Neutrophil (primary cell): ENCODE measurements at regions not wholly inside any gene's neighbourhood (a gene's known extent, or its start where the extent isn't known, plus 50 kb on each side); places are given as distances from the start of the nearest gene placed in this dataset.

ENCODE experiments used
- H3K27ac ChIP-seq: fragments of 200-600 bp; sonication (generic); 2 replicates; pipeline ENCODE4 v1.5.1; 2016; ENCODE audit warnings: mild to moderate bottlenecking, moderate library complexity
- H3K27me3 ChIP-seq: fragments of 200-600 bp; sonication (generic); 2 replicates; pipeline ENCODE4 v1.6.0; 2016; ENCODE audit warnings: mild to moderate bottlenecking
- H3K36me3 ChIP-seq: fragments of 200-600 bp; sonication (generic); 2 replicates; pipeline ENCODE4 v1.5.1; 2017
- H3K4me1 ChIP-seq, 2 experiments: fragments of 200-600 bp in 1 of 2; sonication (generic) in 1 of 2; 1 replicate in 1 of 2; 2 replicates in 1 of 2; pipeline versions ENCODE4 v1.5.1 to v1.6.1; 2013 to 2016; ENCODE audit warnings: low read depth in 1 of 2, low read length in 1 of 2, mild to moderate bottlenecking in 1 of 2, moderate library complexity in 1 of 2; ENCODE audit not compliant: control insufficient read depth in 1 of 2, insufficient read depth in 1 of 2
- H3K4me3 ChIP-seq, 2 experiments: fragments of 200-600 bp in 1 of 2; sonication (generic) in 1 of 2; 1 replicate in 1 of 2; 2 replicates in 1 of 2; pipeline ENCODE4 v1.5.1; 2013 to 2016; ENCODE audit warnings: low read depth in 1 of 2, low read length in 1 of 2, mild to moderate bottlenecking in 1 of 2, moderate library complexity in 1 of 2
- H3K9me3 ChIP-seq: fragments of 200-600 bp; sonication (generic); 2 replicates; pipeline ENCODE4 v1.5.1; 2016
- TF ChIP-seq, protein P1 (sequence below): fragments of 200-600 bp; sonication (generic); IDR thresholded peaks from 2 replicates; pipeline ENCODE4 v1.5.1; 2016; ENCODE audit warnings: antibody characterized with exemption

GRCh38 chr6:37114612-37115011, 55.3 kb upstream of the PIM1 start:
- Histone ChIP-seq H3K4me1 (peaks cover 0 to 10% of the 10 kb centered on the region in 2 experiments), H3K27ac (no peak overlapping the region), H3K27me3 (no peaks in the 10 kb centered on the region), H3K4me3 (no peak overlapping the region), H3K36me3 (no peaks in the 10 kb centered on the region), H3K9me3 (no peaks in the 10 kb centered on the region)
- TF ChIP-seq, protein P1, sequence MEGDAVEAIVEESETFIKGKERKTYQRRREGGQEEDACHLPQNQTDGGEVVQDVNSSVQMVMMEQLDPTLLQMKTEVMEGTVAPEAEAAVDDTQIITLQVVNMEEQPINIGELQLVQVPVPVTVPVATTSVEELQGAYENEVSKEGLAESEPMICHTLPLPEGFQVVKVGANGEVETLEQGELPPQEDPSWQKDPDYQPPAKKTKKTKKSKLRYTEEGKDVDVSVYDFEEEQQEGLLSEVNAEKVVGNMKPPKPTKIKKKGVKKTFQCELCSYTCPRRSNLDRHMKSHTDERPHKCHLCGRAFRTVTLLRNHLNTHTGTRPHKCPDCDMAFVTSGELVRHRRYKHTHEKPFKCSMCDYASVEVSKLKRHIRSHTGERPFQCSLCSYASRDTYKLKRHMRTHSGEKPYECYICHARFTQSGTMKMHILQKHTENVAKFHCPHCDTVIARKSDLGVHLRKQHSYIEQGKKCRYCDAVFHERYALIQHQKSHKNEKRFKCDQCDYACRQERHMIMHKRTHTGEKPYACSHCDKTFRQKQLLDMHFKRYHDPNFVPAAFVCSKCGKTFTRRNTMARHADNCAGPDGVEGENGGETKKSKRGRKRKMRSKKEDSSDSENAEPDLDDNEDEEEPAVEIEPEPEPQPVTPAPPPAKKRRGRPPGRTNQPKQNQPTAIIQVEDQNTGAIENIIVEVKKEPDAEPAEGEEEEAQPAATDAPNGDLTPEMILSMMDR, result no peak

- TF ChIP-seq, protein P1, result no peak
- no peaks in the 10 kb centered on the region for H3K36me3 ChIP-seq
- no peak overlapping the region for H3K4me3 ChIP-seq
- peaks cover 0 to 10% of the 10 kb centered on the region in 2 experiments for H3K4me1 ChIP-seq
- no peaks in the 10 kb centered on the region for H3K9me3 ChIP-seq
- no peaks in the 10 kb centered on the region for H3K27me3 ChIP-seq
- H3K27ac ChIP-seq, result no peak overlapping the region
These were observed 54.6 kb upstream of the PIM1 start for GRCh38 chr6:37115236-37115895.

GRCh38 chr6:37116326-37116725, 53.6 kb upstream of the PIM1 start:
- H3K27me3 ChIP-seq, result no peaks in the 10 kb centered on the region
- no peak overlapping the region for H3K4me3 ChIP-seq
- H3K36me3 ChIP-seq, result no peaks in the 10 kb centered on the region
- H3K9me3 ChIP-seq, result no peaks in the 10 kb centered on the region
- no peak overlapping the region for H3K27ac ChIP-seq
- H3K4me1 ChIP-seq, result peaks cover 0 to 4% of the 10 kb centered on the region in 2 experiments
- TF ChIP-seq, protein P1, result no peak

DNA sequence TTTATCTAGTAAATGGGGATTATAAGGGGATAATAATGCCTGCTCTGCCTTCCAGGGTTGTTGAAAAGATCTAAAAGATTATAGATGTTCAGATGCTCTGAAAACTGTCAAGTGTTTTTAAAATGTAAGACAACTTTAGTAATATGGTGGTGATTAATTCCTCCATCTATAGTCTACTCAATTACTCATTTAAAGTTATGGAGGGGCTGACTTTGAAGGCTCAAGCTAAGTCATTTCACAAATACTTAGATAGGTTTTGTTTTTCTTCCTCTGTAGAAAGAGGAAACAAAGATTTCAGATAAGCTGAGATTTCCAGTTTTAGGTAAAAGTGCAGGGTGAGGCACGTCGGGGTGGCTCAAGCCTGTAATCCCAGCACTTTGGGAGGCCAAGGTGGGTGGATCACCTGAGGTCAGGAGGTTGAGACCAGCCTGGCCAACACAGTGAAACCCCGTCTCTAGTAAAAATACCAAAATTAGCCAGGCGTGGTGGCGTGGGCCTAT, 50.5 kb upstream of the PIM1 start:
- Histone ChIP-seq H3K36me3 (no peaks in the 10 kb centered on the region), H3K4me1 (peaks cover 0 to 4% of the 10 kb centered on the region in 2 experiments), H3K27ac (no peak overlapping the region), H3K9me3 (no peaks in the 10 kb centered on the region), H3K4me3 (no peak overlapping the region), H3K27me3 (no peaks in the 10 kb centered on the region)
- TF ChIP-seq, protein P1, result no peak
